ENCODE measurements at regions not wholly inside any gene's neighbourhood (a gene's known extent, or its start where the extent isn't known, plus 50 kb on each side); places are given as distances from the start of the nearest gene placed in this dataset.

DNA sequence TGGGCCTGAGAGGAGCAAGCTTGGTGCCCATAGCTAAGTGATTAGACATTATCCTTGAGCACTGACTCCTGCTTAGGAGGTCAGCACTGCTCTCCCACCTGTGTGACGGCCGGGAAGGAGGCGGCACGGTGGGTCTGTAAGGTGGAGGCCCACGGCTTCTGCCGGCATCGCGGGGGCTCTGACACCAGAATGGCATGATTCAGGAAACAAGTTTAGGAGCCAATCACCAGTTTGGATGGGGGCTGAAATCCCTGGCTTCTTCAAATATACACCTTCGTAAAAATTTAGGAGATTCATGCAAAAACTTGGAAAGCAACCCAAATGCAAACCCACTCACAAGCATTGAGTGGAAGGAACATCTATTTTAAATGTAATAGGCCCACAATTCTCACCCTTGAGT lies 307.3 kb upstream of the TSHZ3 start:
- TF ChIP-seq, protein P1, sequence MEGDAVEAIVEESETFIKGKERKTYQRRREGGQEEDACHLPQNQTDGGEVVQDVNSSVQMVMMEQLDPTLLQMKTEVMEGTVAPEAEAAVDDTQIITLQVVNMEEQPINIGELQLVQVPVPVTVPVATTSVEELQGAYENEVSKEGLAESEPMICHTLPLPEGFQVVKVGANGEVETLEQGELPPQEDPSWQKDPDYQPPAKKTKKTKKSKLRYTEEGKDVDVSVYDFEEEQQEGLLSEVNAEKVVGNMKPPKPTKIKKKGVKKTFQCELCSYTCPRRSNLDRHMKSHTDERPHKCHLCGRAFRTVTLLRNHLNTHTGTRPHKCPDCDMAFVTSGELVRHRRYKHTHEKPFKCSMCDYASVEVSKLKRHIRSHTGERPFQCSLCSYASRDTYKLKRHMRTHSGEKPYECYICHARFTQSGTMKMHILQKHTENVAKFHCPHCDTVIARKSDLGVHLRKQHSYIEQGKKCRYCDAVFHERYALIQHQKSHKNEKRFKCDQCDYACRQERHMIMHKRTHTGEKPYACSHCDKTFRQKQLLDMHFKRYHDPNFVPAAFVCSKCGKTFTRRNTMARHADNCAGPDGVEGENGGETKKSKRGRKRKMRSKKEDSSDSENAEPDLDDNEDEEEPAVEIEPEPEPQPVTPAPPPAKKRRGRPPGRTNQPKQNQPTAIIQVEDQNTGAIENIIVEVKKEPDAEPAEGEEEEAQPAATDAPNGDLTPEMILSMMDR (IDR thresholded peaks at IDR 0.05; ENCODE audit: poor library complexity) = no peak
- TF ChIP-seq EZH2 (IDR thresholded peaks at IDR 0.05; ENCODE audit: borderline replicate concordance) (no peak), EZH2phosphoT487 (IDR thresholded peaks at IDR 0.05; ENCODE audit: low read depth, severe bottlenecking, unreplicated experiment) (no peak)
